ENCODE measurements at regions not wholly inside any gene's neighbourhood (a gene's known extent, or its start where the extent isn't known, plus 50 kb on each side); places are given as distances from the start of the nearest gene placed in this dataset.

GRCh38 chr4:136438645-136439044 is 1093.6 kb downstream of the PCDH18 start:
- no peak for DNase-seq

- no peak for DNase-seq
Measured at GRCh38 chr4:136424052-136424451, 1108.2 kb downstream of the PCDH18 start.

GRCh38 chr4:136414981-136415380 is 1117.3 kb downstream of the PCDH18 start:
- peak in 1 of 3 donors; percentile 15 for DNase-seq

GRCh38 chr4:136412708-136413107 is 1119.6 kb downstream of the PCDH18 start:
- no peak for DNase-seq

GRCh38 chr4:136400829-136401228 is 1131.5 kb downstream of the PCDH18 start:
- DNase-seq: no peak

- no peak for DNase-seq
Measured at GRCh38 chr4:136395212-136395722, 1137.0 kb downstream of the PCDH18 start.

- peak in 2 of 3 donors; percentile 6 to 12 for DNase-seq
Measured at GRCh38 chr4:136392576-136392975, 1139.7 kb downstream of the PCDH18 start.

GRCh38 chr4:136390824-136391223 is 1141.5 kb downstream of the PCDH18 start:
- no peak for DNase-seq

GRCh38 chr4:136383082-136383481 is 1149.2 kb downstream of the PCDH18 start:
- DNase-seq: no peak

GRCh38 chr4:136371231-136371630 is 1161.1 kb downstream of the PCDH18 start:
- DNase-seq: no peak

- DNase-seq: no peak
Measured at GRCh38 chr4:136369073-136369472, 1163.2 kb downstream of the PCDH18 start.

- no peak for DNase-seq
Measured at GRCh38 chr4:136357556-136357955, 1174.7 kb downstream of the PCDH18 start.

GRCh38 chr4:136355970-136356369 is 1176.3 kb downstream of the PCDH18 start:
- no peak for DNase-seq

- no peak for DNase-seq
Measured at GRCh38 chr4:136343340-136343739, 1189.0 kb downstream of the PCDH18 start.

- DNase-seq: no peak
Measured at GRCh38 chr4:136342666-136343065, 1189.6 kb downstream of the PCDH18 start.

GRCh38 chr4:136337216-136337615 is 1195.1 kb downstream of the PCDH18 start:
- DNase-seq: no peak

- DNase-seq: no peak
Measured at GRCh38 chr4:136336479-136336878, 1195.8 kb downstream of the PCDH18 start.

GRCh38 chr4:136329042-136329662 is 1203.1 kb downstream of the PCDH18 start:
- no peak for DNase-seq

- DNase-seq: no peak
Measured at GRCh38 chr4:136328131-136328530, 1204.2 kb downstream of the PCDH18 start.

- DNase-seq: no peak
Measured at GRCh38 chr4:136320465-136320813, 1211.9 kb downstream of the PCDH18 start.

GRCh38 chr4:136319789-136320464 is 1212.4 kb downstream of the PCDH18 start:
- no peak for DNase-seq

GRCh38 chr4:136316961-136317360 is 1215.3 kb downstream of the PCDH18 start:
- no peak for DNase-seq

- no peak for DNase-seq
Measured at GRCh38 chr4:136314686-136315085, 1217.6 kb downstream of the PCDH18 start.

- no peak for DNase-seq
Measured at GRCh38 chr4:136311774-136312173, 1220.5 kb downstream of the PCDH18 start.

All from muscle of back (tissue), 3 donors.